SK-N-SH treated with all-trans-retinoic acid at 6 μM for 48 hours (cell line): ENCODE measurements at regions not wholly inside any gene's neighbourhood (a gene's known extent, or its start where the extent isn't known, plus 50 kb on each side); places are given as distances from the start of the nearest gene placed in this dataset.

Experiments
- ATAC-seq: fragments of 200-7000 bp; cut with Tn5 transposase; 3 replicates; pipeline ENCODE4 v1.9.1; 2020; ENCODE audit warnings: mild to moderate bottlenecking, moderate library complexity
- ARNTL ChIP-seq: fragments of 450-650 bp; formaldehyde crosslinking; IDR thresholded peaks from 2 replicates; pipeline ENCODE4 v1.5.0; 2020; ENCODE audit warnings: low read depth, mild to moderate bottlenecking, moderate library complexity, borderline replicate concordance
- BACH2 ChIP-seq: fragments of 250-450 bp; sonication (Bioruptor Pico); IDR thresholded peaks from 2 replicates; pipeline ENCODE4 v1.9.0; 2021; ENCODE audit warnings: mild to moderate bottlenecking, borderline replicate concordance
- CREB5 ChIP-seq: fragments of 250-450 bp; sonication (Bioruptor Pico); IDR thresholded peaks from 2 replicates; pipeline ENCODE4 v1.5.1; 2020; ENCODE audit warnings: low read depth, mild to moderate bottlenecking, moderate library complexity
- CSDC2 ChIP-seq: fragments of 250-450 bp; sonication (Bioruptor Pico); IDR thresholded peaks from 2 replicates; pipeline ENCODE4 v1.5.0; 2020; ENCODE audit warnings: mild to moderate bottlenecking, moderate library complexity
- CSRNP3 ChIP-seq: fragments of 250-450 bp; sonication (Bioruptor Pico); IDR thresholded peaks from 2 replicates; pipeline ENCODE4 v1.5.1; 2021; ENCODE audit warnings: mild to moderate bottlenecking, moderate library complexity
- ESRRG ChIP-seq: fragments of 250-450 bp; sonication (Bioruptor Pico); IDR thresholded peaks from 2 replicates; pipeline ENCODE4 v1.6.1; 2021; ENCODE audit warnings: mild to moderate bottlenecking
- GLIS3 ChIP-seq: fragments of 250-450 bp; sonication (Bioruptor Pico); IDR thresholded peaks from 2 replicates; pipeline ENCODE4 v1.5.0; 2020; ENCODE audit warnings: mild to moderate bottlenecking, moderate library complexity
- ISL1 ChIP-seq: fragments of 250-450 bp; sonication (Bioruptor Pico); IDR thresholded peaks from 2 replicates; pipeline ENCODE4 v2.1.2; 2022; ENCODE audit warnings: mild to moderate bottlenecking, moderate library complexity
- OSR1 ChIP-seq: fragments of 250-450 bp; sonication (Bioruptor Pico); IDR thresholded peaks from 2 replicates; pipeline ENCODE4 v1.8.0; 2022; ENCODE audit warnings: moderate library complexity, mild to moderate bottlenecking, inconsistent platforms
- PATZ1 ChIP-seq: fragments of 250-450 bp; sonication (Bioruptor Pico); IDR thresholded peaks from 2 replicates; pipeline ENCODE4 v1.8.0; 2020; ENCODE audit warnings: mild to moderate bottlenecking, moderate library complexity, borderline replicate concordance
- POU6F1 ChIP-seq: fragments of 250-450 bp; sonication (Bioruptor Pico); IDR thresholded peaks from 2 replicates; pipeline ENCODE4 v1.8.0; 2021; ENCODE audit warnings: low read depth, mild to moderate bottlenecking, moderate library complexity, borderline replicate concordance
- PPARA ChIP-seq: fragments of 250-450 bp; sonication (Bioruptor Pico); IDR thresholded peaks from 2 replicates; pipeline ENCODE4 v1.5.0; 2020; ENCODE audit warnings: mild to moderate bottlenecking, borderline replicate concordance
- RARB ChIP-seq: fragments of 250-450 bp; sonication (Bioruptor Pico); IDR thresholded peaks from 2 replicates; pipeline ENCODE4 v1.8.0; 2021; ENCODE audit warnings: mild to moderate bottlenecking, moderate library complexity
- SNAI2 ChIP-seq: fragments of 250-450 bp; sonication (Bioruptor Pico); IDR thresholded peaks from 2 replicates; pipeline ENCODE4 v1.5.0; 2020; ENCODE audit warnings: mild to moderate bottlenecking, moderate library complexity
- TCF4 ChIP-seq: fragments of 250-450 bp; sonication (Bioruptor Pico); IDR thresholded peaks from 2 replicates; pipeline ENCODE4 v1.8.0; 2021; ENCODE audit warnings: mild to moderate bottlenecking, moderate library complexity, borderline replicate concordance
- TSHZ2 ChIP-seq: fragments of 250-450 bp; sonication (Bioruptor Pico); IDR thresholded peaks from 2 replicates; pipeline ENCODE4 v1.5.0; 2020; ENCODE audit warnings: mild to moderate bottlenecking, moderate library complexity
- ZC3H10 ChIP-seq: fragments of 250-450 bp; sonication (Bioruptor Pico); IDR thresholded peaks from 2 replicates; pipeline ENCODE4 v1.5.1; 2021; ENCODE audit warnings: mild to moderate bottlenecking, moderate library complexity
- ZFP30 ChIP-seq: fragments of 450-650 bp; formaldehyde crosslinking; IDR thresholded peaks from 2 replicates; pipeline ENCODE4 v1.5.0; 2022; ENCODE audit warnings: mild to moderate bottlenecking, moderate library complexity
- ZNF565 ChIP-seq: fragments of 450-650 bp; formaldehyde crosslinking; conservative IDR thresholded peaks from 2 replicates; pipeline ENCODE4 v1.5.0; 2020; ENCODE audit warnings: low read depth, mild to moderate bottlenecking, moderate library complexity
- ZNF70 ChIP-seq: fragments of 450-650 bp; formaldehyde crosslinking; IDR thresholded peaks from 2 replicates; pipeline ENCODE4 v1.5.0; 2020; ENCODE audit warnings: mild to moderate bottlenecking, moderate library complexity
- ZNF8 ChIP-seq: fragments of 450-650 bp; formaldehyde crosslinking; IDR thresholded peaks from 2 replicates; pipeline ENCODE4 v1.5.0; 2020; ENCODE audit warnings: mild to moderate bottlenecking, moderate library complexity

GRCh38 chr12:97711392-97711791, 248.8 kb downstream of the RMST start:
- ATAC-seq, result no peak
- TF ChIP-seq TSHZ2 (CRISPR knock-in tag) (no peak), OSR1 (CRISPR knock-in tag) (no peak), CSDC2 (no peak), ZNF8 (no peak), SNAI2 (CRISPR knock-in tag) (no peak), RARB (CRISPR knock-in tag) (no peak), ZFP30 (CRISPR knock-in tag) (no peak), ZNF70 (CRISPR knock-in tag) (no peak), ESRRG (CRISPR knock-in tag) (no peak), ZC3H10 (CRISPR knock-in tag) (no peak), ISL1 (no peak), GLIS3 (CRISPR knock-in tag) (no peak), CSRNP3 (no peak), ARNTL (no peak), POU6F1 (no peak), PATZ1 (CRISPR knock-in tag) (no peak), TCF4 (CRISPR knock-in tag) (no peak), CREB5 (CRISPR knock-in tag) (no peak), PPARA (CRISPR knock-in tag) (no peak), ZNF565 (CRISPR knock-in tag) (no peak)
- TF ChIP-seq, all 23 proteins: peak for 0

GRCh38 chr12:97713270-97713669, 250.7 kb downstream of the RMST start:
- TF ChIP-seq BACH2 (CRISPR knock-in tag) (no peak), TCF4 (CRISPR knock-in tag) (no peak), PATZ1 (CRISPR knock-in tag) (no peak), CREB5 (CRISPR knock-in tag) (no peak), ZFP30 (CRISPR knock-in tag) (no peak), CSDC2 (no peak), PPARA (CRISPR knock-in tag) (no peak), TSHZ2 (CRISPR knock-in tag) (no peak), SNAI2 (CRISPR knock-in tag) (no peak), ISL1 (no peak)
- ATAC-seq, result no peak
